H1 (cell line): ENCODE measurements at regions not wholly inside any gene's neighbourhood (a gene's known extent, or its start where the extent isn't known, plus 50 kb on each side); places are given as distances from the start of the nearest gene placed in this dataset. TPM values are rescaled to one million over a fixed set of nuclear protein-coding genes. Genes with fewer than 3 reads are reported as not detected.

Source experiments
- CBX8 ChIP-seq: fragments of 300-800, 300-1000 bp; sonication (generic); IDR thresholded peaks from 2 replicates; pipeline ENCODE4 v1.7.1; 2016; ENCODE audit warnings: low read depth, low read length, borderline replicate concordance
- EGR1 ChIP-seq: IDR thresholded peaks from 2 replicates; pipeline ENCODE4 v1.6.1; 2011; ENCODE audit warnings: low read depth, low read length, borderline replicate concordance
- HDAC2 ChIP-seq, 2 experiments: fragments of 300-600 bp in 1 of 2; sonication (generic) in 1 of 2; IDR thresholded peaks; 2 replicates each; pipeline ENCODE4 v1.6.1; 2011 to 2012; ENCODE audit warnings: low read depth in 2 of 2, low read length in 2 of 2, mild to moderate bottlenecking in 2 of 2, moderate library complexity in 2 of 2, borderline replicate concordance in 1 of 2, inconsistent platforms in 1 of 2
- PHF8 ChIP-seq: fragments of 200-600 bp; sonication (generic); conservative IDR thresholded peaks from 2 replicates; pipeline ENCODE4 v1.7.1; 2012; ENCODE audit warnings: low read depth, mild to moderate bottlenecking, inconsistent platforms, low read length, moderate library complexity
- POLR2A ChIP-seq, 2 experiments: IDR thresholded peaks; 1 replicate in 1 of 2; 2 replicates in 1 of 2; pipeline ENCODE4 v1.6.1; 2011; ENCODE audit warnings: low read depth in 2 of 2, low read length in 2 of 2, mild to moderate bottlenecking in 2 of 2; ENCODE audit errors: control extremely low read depth in 1 of 2
- RFX5 ChIP-seq: IDR thresholded peaks from 2 replicates; pipeline ENCODE4 v1.6.1; 2011; ENCODE audit warnings: low read depth, low read length, improper control_type of control experiment, borderline replicate concordance
- TEAD4 ChIP-seq: IDR thresholded peaks from 2 replicates; pipeline ENCODE4 v1.6.1; 2012; ENCODE audit warnings: low read depth, low read length, inconsistent platforms, mixed read lengths
- small RNA-seq: library from polyadenylated mRNA; stranded (forward); fragments of <200 nt; extraction: miRNeasy Mini kit (QIAGEN cat#:217004); gene quantifications from one replicate; pipeline ENCODE3, GENCODE V24; 2013; ENCODE audit not compliant: insufficient read depth

- TF ChIP-seq TEAD4 (no peak), POLR2A (IDR thresholded peaks at IDR 0.05; ENCODE audit: control extremely low read depth in 1 of 2, low read depth in 2 of 2, low read length in 2 of 2) (no peak), HDAC2 (IDR thresholded peaks at IDR 0.05; ENCODE audit: borderline replicate concordance in 1 of 2, low read depth in 2 of 2, low read length in 2 of 2) (no peak), CBX8 (no peak), RFX5 (no peak), PHF8 (no peak), EGR1 (no peak)
Observed at GRCh38 chr5:121797681-121798518, 53.8 kb upstream of the FTMT start (continued).

Small RNA genes lying in the stretch of these regions (small RNA-seq; reads per million reads assigned to genes)
- gene AC010350.1 = not detected
